AG09319 (cell line): ENCODE measurements at regions not wholly inside any gene's neighbourhood (a gene's known extent, or its start where the extent isn't known, plus 50 kb on each side); places are given as distances from the start of the nearest gene placed in this dataset.

Experiments used
- DNase-seq: peaks from one replicate; pipeline ENCODE4 v3.0.0-alpha.2; 2010; ENCODE audit warnings: low read depth; ENCODE audit errors: extremely low read depth
- TF ChIP-seq, protein P1 (sequence below): IDR thresholded peaks from 2 replicates; pipeline ENCODE4 v1.5.1; 2011; ENCODE audit warnings: low read depth, mild to moderate bottlenecking, inconsistent platforms, low read length, moderate library complexity

DNA sequence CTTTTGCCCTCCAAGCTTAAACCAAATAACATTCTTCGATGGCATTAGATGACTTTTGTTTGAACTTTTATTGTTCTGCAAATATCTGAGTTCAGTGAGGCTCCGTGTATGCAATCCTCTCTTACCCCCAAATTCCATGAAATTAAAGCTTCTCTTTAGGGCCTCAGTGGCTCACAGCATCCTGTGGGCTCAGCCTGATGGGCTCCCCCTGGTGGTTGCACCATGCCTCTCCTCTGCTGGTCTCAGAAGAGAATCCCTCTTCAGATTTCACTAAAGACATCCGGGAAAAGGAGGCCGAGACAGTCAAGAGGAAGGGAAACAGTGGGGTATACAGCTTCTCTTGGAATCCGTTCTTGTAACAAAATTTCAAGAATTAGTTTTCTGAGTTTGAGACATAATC, 331.6 kb upstream of the NT5E start:
- TF ChIP-seq, protein P1, sequence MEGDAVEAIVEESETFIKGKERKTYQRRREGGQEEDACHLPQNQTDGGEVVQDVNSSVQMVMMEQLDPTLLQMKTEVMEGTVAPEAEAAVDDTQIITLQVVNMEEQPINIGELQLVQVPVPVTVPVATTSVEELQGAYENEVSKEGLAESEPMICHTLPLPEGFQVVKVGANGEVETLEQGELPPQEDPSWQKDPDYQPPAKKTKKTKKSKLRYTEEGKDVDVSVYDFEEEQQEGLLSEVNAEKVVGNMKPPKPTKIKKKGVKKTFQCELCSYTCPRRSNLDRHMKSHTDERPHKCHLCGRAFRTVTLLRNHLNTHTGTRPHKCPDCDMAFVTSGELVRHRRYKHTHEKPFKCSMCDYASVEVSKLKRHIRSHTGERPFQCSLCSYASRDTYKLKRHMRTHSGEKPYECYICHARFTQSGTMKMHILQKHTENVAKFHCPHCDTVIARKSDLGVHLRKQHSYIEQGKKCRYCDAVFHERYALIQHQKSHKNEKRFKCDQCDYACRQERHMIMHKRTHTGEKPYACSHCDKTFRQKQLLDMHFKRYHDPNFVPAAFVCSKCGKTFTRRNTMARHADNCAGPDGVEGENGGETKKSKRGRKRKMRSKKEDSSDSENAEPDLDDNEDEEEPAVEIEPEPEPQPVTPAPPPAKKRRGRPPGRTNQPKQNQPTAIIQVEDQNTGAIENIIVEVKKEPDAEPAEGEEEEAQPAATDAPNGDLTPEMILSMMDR: no peak
- no peak for DNase-seq

DNA sequence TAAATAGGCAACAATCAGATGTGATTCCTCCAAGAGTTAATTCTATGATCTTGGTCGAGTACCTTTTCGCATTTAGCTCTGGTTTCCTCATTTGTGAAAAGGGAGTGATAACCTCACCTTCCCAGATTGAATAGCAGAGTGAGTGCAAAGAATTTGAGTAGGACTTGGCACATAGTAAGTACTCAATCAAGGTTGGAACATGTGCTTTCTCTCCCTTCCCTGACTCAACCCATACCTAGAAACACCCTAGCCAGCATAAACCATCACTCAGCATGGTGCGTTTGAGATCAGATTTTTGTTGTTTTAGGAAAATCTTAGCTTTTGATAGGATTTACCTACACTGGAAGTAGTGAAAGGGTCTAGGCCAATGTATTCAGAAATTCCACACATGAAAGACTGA, 333.4 kb upstream of the NT5E start:
- TF ChIP-seq, protein P1: no peak
- DNase-seq: no peak

GRCh38 chr6:85115876-85116275, 334.0 kb upstream of the NT5E start:
- DNase-seq: no peak

GRCh38 chr6:85115376-85115775, 334.5 kb upstream of the NT5E start:
- TF ChIP-seq, protein P1: no peak
- no peak for DNase-seq

More at GRCh38 chr6:85115876-85116275, 334.0 kb upstream of the NT5E start:
- TF ChIP-seq, protein P1: no peak

DNA sequence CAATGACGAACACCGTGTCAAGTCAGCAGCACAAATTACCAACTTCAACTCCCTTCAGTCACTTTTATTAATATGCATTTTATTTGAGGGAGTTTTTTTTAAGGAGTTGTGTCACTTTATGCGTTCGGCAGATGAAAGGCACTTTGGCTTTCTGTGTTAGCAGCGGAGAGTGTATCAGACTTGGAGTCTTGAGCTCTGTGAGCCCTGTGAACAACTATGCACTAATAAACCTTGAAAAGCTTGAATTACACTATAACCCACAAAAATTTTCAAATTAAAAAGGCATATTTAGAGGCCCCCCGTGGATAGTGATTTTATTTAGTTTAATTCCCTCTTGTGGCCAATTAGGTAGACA, 335.3 kb upstream of the NT5E start:
- DNase-seq: no peak
- TF ChIP-seq, protein P1: no peak

DNA sequence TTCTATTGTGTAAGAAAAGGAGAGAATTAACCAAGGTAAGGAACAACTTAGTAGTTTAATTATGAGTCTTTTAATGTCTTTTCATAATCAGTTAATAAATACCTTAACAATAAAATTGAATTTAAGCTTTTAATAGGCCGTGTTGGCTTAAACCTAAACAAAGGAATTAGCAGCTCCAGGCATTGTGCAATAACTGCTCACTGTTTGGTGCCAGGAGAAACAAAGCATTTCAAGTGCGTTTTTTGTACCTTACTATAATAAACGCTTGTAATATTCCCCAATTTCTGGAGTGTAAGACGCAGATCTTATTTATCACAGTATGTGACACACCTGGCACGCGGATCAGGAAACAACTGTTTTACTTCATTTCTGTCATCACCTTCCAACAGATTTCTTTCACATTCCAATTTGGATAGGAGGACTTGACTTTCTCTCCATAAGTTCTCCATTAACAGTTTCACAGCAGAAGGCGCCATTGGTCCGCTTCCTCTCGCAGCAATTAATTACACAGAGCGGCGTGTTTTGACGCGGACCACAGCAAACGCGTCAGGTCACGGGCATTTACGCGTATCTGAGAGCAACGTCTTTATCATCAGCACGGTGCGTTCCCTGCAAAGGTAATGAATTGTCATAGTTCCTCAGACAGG, 335.8 kb upstream of the NT5E start:
- DNase-seq: no peak
- TF ChIP-seq, protein P1: no peak

- TF ChIP-seq, protein P1: no peak
- DNase-seq: no peak
Observed at GRCh38 chr6:85112540-85112939, 337.3 kb upstream of the NT5E start.
